Ascending aorta (tissue), 2 donors: ENCODE measurements at regions not wholly inside any gene's neighbourhood (a gene's known extent, or its start where the extent isn't known, plus 50 kb on each side); places are given as distances from the start of the nearest gene placed in this dataset.

Experiments used
- DNase-seq, 2 donors: peaks; one replicate each; pipeline ENCODE4 v3.0.0-alpha.2; 2019; ENCODE audit warnings: low spot score in 2 of 2
- H3K27ac ChIP-seq, 2 donors: fragments of 200-600 bp; sonication (generic); one replicate each; pipeline ENCODE4 v1.5.1; 2016 to 2017; ENCODE audit warnings: mild to moderate bottlenecking in 1 of 2
- H3K27me3 ChIP-seq: fragments of 200-600 bp; sonication (generic); one replicate; pipeline ENCODE4 v1.5.1; 2017
- H3K36me3 ChIP-seq, 2 donors: fragments of 200-600 bp; sonication (generic); one replicate each; pipeline ENCODE4 v1.5.1; 2016
- H3K4me1 ChIP-seq, 2 donors: fragments of 200-600 bp; sonication (generic); one replicate each; pipeline ENCODE4 v1.5.1; 2016 to 2017; ENCODE audit warnings: mild to moderate bottlenecking in 1 of 2
- H3K4me3 ChIP-seq, 2 donors: fragments of 200-600 bp; sonication (generic); one replicate each; pipeline ENCODE4 v1.5.1; 2016 to 2017; ENCODE audit warnings: mild to moderate bottlenecking in 1 of 2
- H3K9me3 ChIP-seq, 2 donors: fragments of 200-600 bp; sonication (generic); one replicate each; pipeline ENCODE4 v1.5.1; 2016
- CTCF ChIP-seq, 3 experiments: fragments of 200-600 bp in 2 of 3; fragments of 450-650 bp in 1 of 3; sonication (generic) in 2 of 3; IDR thresholded peaks; one replicate each; pipeline ENCODE4 v1.5.1; 2016 to 2019; ENCODE audit warnings: antibody characterized with exemption in 3 of 3, mild to moderate bottlenecking in 1 of 3, moderate library complexity in 1 of 3
- intact Hi-C: fragments of 100-400 bp; cut with DNase I; formaldehyde crosslinking; loops from one replicate; pipeline ENCODE4 v1.15.1; 2023

GRCh38 chr1:72697410-72697809 lies 415.1 kb upstream of the NEGR1 start:
- peaks cover 0 to 10% of the 10 kb centered on the region in 2 donors for H3K9me3 ChIP-seq
- no peaks in the 10 kb centered on the region for H3K4me1 ChIP-seq
- intact Hi-C loops: no loop called here
- H3K27me3 ChIP-seq: no peaks in the 10 kb centered on the region
- no peak for TF ChIP-seq CTCF (IDR thresholded peaks at IDR 0.05)
- H3K36me3 ChIP-seq: no peaks in the 10 kb centered on the region
- H3K27ac ChIP-seq: no peak overlapping the region
- DNase-seq: no peak
- no peak overlapping the region for H3K4me3 ChIP-seq

GRCh38 chr1:72693899-72694298 lies 411.6 kb upstream of the NEGR1 start:
- no peaks in the 10 kb centered on the region for H3K27me3 ChIP-seq
- no peak for DNase-seq
- H3K36me3 ChIP-seq: no peaks in the 10 kb centered on the region
- peaks cover 0 to 10% of the 10 kb centered on the region in 2 donors for H3K9me3 ChIP-seq
- TF ChIP-seq CTCF (IDR thresholded peaks at IDR 0.05): no peak
- no peak overlapping the region for H3K4me3 ChIP-seq
- H3K4me1 ChIP-seq: no peaks in the 10 kb centered on the region
- intact Hi-C loops: no loop called here
- no peak overlapping the region for H3K27ac ChIP-seq

GRCh38 chr1:72693376-72693775 lies 411.0 kb upstream of the NEGR1 start:
- Histone ChIP-seq H3K36me3 (no peaks in the 10 kb centered on the region), H3K27me3 (no peaks in the 10 kb centered on the region), H3K4me1 (no peaks in the 10 kb centered on the region), H3K4me3 (no peak overlapping the region), H3K9me3 (peaks cover 0 to 10% of the 10 kb centered on the region in 2 donors), H3K27ac (no peak overlapping the region)
- no peak for TF ChIP-seq CTCF (IDR thresholded peaks at IDR 0.05)
- DNase-seq: no peak
- intact Hi-C loops: no loop called here

- no peaks in the 10 kb centered on the region for H3K36me3 ChIP-seq
- no peaks in the 10 kb centered on the region for H3K27me3 ChIP-seq
- H3K9me3 ChIP-seq: peaks cover 0 to 10% of the 10 kb centered on the region in 2 donors
- no peak for DNase-seq
- H3K4me3 ChIP-seq: no peak overlapping the region
- TF ChIP-seq CTCF (IDR thresholded peaks at IDR 0.05): no peak
- H3K4me1 ChIP-seq: no peaks in the 10 kb centered on the region
- intact Hi-C loops: no loop called here
- H3K27ac ChIP-seq: no peak overlapping the region
Observed at GRCh38 chr1:72690871-72691270, 408.5 kb upstream of the NEGR1 start.

GRCh38 chr1:72678683-72679082 lies 396.3 kb upstream of the NEGR1 start:
- Histone ChIP-seq H3K4me3 (no peak overlapping the region), H3K4me1 (no peaks in the 10 kb centered on the region), H3K36me3 (no peaks in the 10 kb centered on the region), H3K27me3 (no peaks in the 10 kb centered on the region), H3K9me3 (no peaks in the 10 kb centered on the region), H3K27ac (no peak overlapping the region)
- intact Hi-C loops: no loop called here
- DNase-seq: no peak
- TF ChIP-seq CTCF (IDR thresholded peaks at IDR 0.05): no peak

GRCh38 chr1:72670902-72671301 lies 388.6 kb upstream of the NEGR1 start:
- no peak for DNase-seq
- Histone ChIP-seq H3K9me3 (no peaks in the 10 kb centered on the region), H3K4me3 (no peak overlapping the region), H3K4me1 (no peaks in the 10 kb centered on the region), H3K27ac (no peak overlapping the region), H3K36me3 (no peaks in the 10 kb centered on the region), H3K27me3 (no peaks in the 10 kb centered on the region)
- no peak for TF ChIP-seq CTCF (IDR thresholded peaks at IDR 0.05)
- intact Hi-C loops: no loop called here
